Trophoblast cell (in vitro differentiated cells and primary cell): ENCODE measurements at regions not wholly inside any gene's neighbourhood (a gene's known extent, or its start where the extent isn't known, plus 50 kb on each side); places are given as distances from the start of the nearest gene placed in this dataset.
A peak's percentile ranks its signal among the peaks of the same experiment; 100 is the strongest.

Source experiments
- DNase-seq, 2 donors: peaks; one replicate each; pipeline ENCODE4 v3.0.0-alpha.2; 2016
- H2AFZ ChIP-seq: 2 replicates; pipeline ENCODE4 v1.6.1; 2013; ENCODE audit warnings: low read length, moderate library complexity, mild to moderate bottlenecking; ENCODE audit not compliant: insufficient read depth, poor library complexity
- H2AK5ac ChIP-seq: 2 replicates; pipeline ENCODE4 v1.6.1; 2013; ENCODE audit warnings: mild to moderate bottlenecking, low read length
- H2BK120ac ChIP-seq: 2 replicates; pipeline ENCODE4 v1.6.1; 2013; ENCODE audit warnings: low read length, mild to moderate bottlenecking, moderate library complexity; ENCODE audit not compliant: insufficient read depth, poor library complexity
- H2BK12ac ChIP-seq: 2 replicates; pipeline ENCODE4 v1.6.1; 2013; ENCODE audit warnings: mild to moderate bottlenecking, low read length, moderate library complexity
- H2BK5ac ChIP-seq: 2 replicates; pipeline ENCODE4 v1.6.1; 2013; ENCODE audit warnings: low read length, low read depth, moderate library complexity, mild to moderate bottlenecking; ENCODE audit not compliant: poor library complexity
- H3K14ac ChIP-seq: 2 replicates; pipeline ENCODE4 v1.6.1; 2013; ENCODE audit warnings: mild to moderate bottlenecking, low read length
- H3K18ac ChIP-seq: 2 replicates; pipeline ENCODE4 v1.6.1; 2013; ENCODE audit warnings: mild to moderate bottlenecking, low read length
- H3K23ac ChIP-seq: 2 replicates; pipeline ENCODE4 v1.6.1; 2013; ENCODE audit warnings: low read length
- H3K27ac ChIP-seq: 2 replicates; pipeline ENCODE4 v1.5.1; 2013; ENCODE audit warnings: low read depth, mild to moderate bottlenecking, inconsistent platforms, low read length, moderate library complexity
- H3K27me3 ChIP-seq: 2 replicates; pipeline ENCODE4 v1.6.1; 2013; ENCODE audit warnings: inconsistent platforms, mild to moderate bottlenecking, low read length, moderate library complexity; ENCODE audit not compliant: insufficient read depth
- H3K36me3 ChIP-seq, 2 experiments: 1 replicate in 1 of 2; 2 replicates in 1 of 2; pipeline ENCODE4 v1.6.1; 2013; ENCODE audit warnings: low read length in 2 of 2, mild to moderate bottlenecking in 2 of 2, moderate library complexity in 1 of 2; ENCODE audit not compliant: insufficient read depth in 2 of 2, control insufficient read depth in 1 of 2
- H3K4ac ChIP-seq: 2 replicates; pipeline ENCODE4 v1.6.1; 2013; ENCODE audit warnings: low read depth, mild to moderate bottlenecking, low read length, moderate library complexity
- H3K4me1 ChIP-seq, 2 experiments: 1 replicate in 1 of 2; 2 replicates in 1 of 2; pipeline ENCODE4 v1.6.1; 2013; ENCODE audit warnings: low read length in 2 of 2, mild to moderate bottlenecking in 2 of 2, moderate library complexity in 1 of 2; ENCODE audit not compliant: insufficient read depth in 2 of 2, control insufficient read depth in 1 of 2
- H3K4me2 ChIP-seq: 2 replicates; pipeline ENCODE4 v1.6.1; 2013; ENCODE audit warnings: inconsistent platforms, mild to moderate bottlenecking, low read length, moderate library complexity
- H3K4me3 ChIP-seq: 2 replicates; pipeline ENCODE4 v1.5.1; 2013; ENCODE audit warnings: mild to moderate bottlenecking, low read depth, low read length, inconsistent platforms
- H3K79me1 ChIP-seq: one replicate; pipeline ENCODE4 v1.6.1; 2013; ENCODE audit warnings: low read length
- H3K79me2 ChIP-seq: 2 replicates; pipeline ENCODE4 v1.6.1; 2013; ENCODE audit warnings: low read length, mild to moderate bottlenecking; ENCODE audit not compliant: control insufficient read depth, insufficient read depth, poor library complexity
- H3K9ac ChIP-seq: 2 replicates; pipeline ENCODE4 v1.6.1; 2013; ENCODE audit warnings: mild to moderate bottlenecking, low read length
- H3K9me3 ChIP-seq: 2 replicates; pipeline ENCODE4 v1.6.1; 2013; ENCODE audit warnings: low read depth, mild to moderate bottlenecking, control low read depth, inconsistent platforms, low read length; ENCODE audit not compliant: insufficient read depth
- H4K12ac ChIP-seq: 2 replicates; pipeline ENCODE4 v1.6.1; 2013; ENCODE audit warnings: low read depth, mild to moderate bottlenecking, low read length, moderate library complexity
- H4K8ac ChIP-seq: 2 replicates; pipeline ENCODE4 v1.6.1; 2013; ENCODE audit warnings: low read depth, mild to moderate bottlenecking, low read length, moderate library complexity
- H4K91ac ChIP-seq: one replicate; pipeline ENCODE4 v1.6.1; 2013; ENCODE audit warnings: low read depth, mild to moderate bottlenecking, low read length, moderate library complexity
- WGBS: extraction: QIAGEN DNeasy Blood & Tissue Kit; methylation state at CpG from one replicate; pipeline ENCODE4 v1.1.7; 2013; ENCODE audit warnings: missing lambda C conversion rate; ENCODE audit not compliant: insufficient read length, insufficient coverage; ENCODE audit errors: extremely low coverage; 5-methylcytosine and 5-hydroxymethylcytosine counted together

DNA sequence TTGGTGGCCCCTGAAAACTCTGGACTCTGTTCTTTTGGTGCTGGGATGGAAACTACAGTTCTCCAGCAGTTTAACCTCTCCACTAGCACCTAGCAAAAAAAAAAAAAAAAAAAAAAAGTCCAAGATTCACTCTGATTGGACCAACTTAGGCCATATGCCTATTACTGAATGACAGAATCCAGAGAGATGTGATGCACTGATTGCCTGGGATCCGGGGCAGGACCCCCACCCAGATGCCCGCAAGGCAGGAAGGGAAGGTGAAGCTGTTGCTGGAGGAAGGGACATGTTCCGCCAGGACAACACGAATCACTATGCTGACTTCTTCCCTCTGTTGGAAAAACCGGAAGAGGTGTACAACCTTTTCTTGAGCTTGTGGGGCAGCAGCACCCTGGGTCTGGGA is 152.5 kb upstream of the ZNF536 start:
- Histone ChIP-seq H3K23ac (no peak overlapping the region), H2BK5ac (no peak overlapping the region), H3K18ac (no peak overlapping the region), H2BK12ac (no peak overlapping the region), H3K9me3 (no peaks in the 10 kb centered on the region), H3K9ac (no peak overlapping the region), H2BK120ac (no peak overlapping the region), H2AK5ac (no peak overlapping the region), H3K4me3 (no peak overlapping the region), H3K14ac (no peak overlapping the region), H3K27ac (no peak overlapping the region), H3K79me2 (no peaks in the 10 kb centered on the region), H3K4ac (no peak overlapping the region), H3K4me2 (no peak overlapping the region), H3K4me1 (peaks cover 0 to 4% of the 10 kb centered on the region in 2 experiments), H3K79me1 (no peaks in the 10 kb centered on the region), H3K27me3 (peaks cover 25% of the 10 kb centered on the region), H4K91ac (no peak overlapping the region), H4K12ac (no peak overlapping the region), H4K8ac (no peak overlapping the region), H2AFZ (no peak overlapping the region), H3K36me3 (no peaks in the 10 kb centered on the region)
- no CpG with 5 or more reads among the region's 5 CpGs for WGBS
- DNase-seq: no peak

DNA sequence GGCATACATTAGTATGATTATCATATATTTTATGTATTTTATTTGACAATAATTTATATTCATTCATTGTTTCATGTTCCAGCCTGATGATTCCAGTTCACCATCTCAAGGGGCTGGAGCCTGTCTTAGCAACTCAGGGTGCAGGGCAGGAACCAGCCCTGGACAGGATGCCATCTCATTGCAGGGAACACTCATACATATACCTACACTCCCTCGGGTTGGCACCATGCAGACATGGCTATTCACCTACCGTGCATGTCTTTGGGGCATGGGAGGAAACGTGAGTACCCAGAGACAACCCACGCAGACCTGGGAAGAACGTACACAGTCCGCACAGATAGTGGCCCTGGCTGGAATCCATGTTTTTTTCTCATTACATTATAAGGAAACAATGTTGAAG is 151.0 kb upstream of the ZNF536 start:
- DNase-seq: no peak
- H2BK120ac ChIP-seq: no peak overlapping the region
- no peak overlapping the region for H4K91ac ChIP-seq
- H3K9me3 ChIP-seq: no peaks in the 10 kb centered on the region
- no peak overlapping the region for H4K12ac ChIP-seq
- no peak overlapping the region for H2AK5ac ChIP-seq
- H2BK5ac ChIP-seq: no peak overlapping the region
- no peak overlapping the region for H2AFZ ChIP-seq
- no peak overlapping the region for H3K4ac ChIP-seq
- H2BK12ac ChIP-seq: no peak overlapping the region
- H3K18ac ChIP-seq: no peak overlapping the region
- WGBS: no CpG with 5 or more reads among the region's 6 CpGs
- peaks cover 0 to 4% of the 10 kb centered on the region in 2 experiments for H3K4me1 ChIP-seq
- H3K4me2 ChIP-seq: no peak overlapping the region
- peaks cover 36% of the 10 kb centered on the region for H3K27me3 ChIP-seq
- no peak overlapping the region for H3K4me3 ChIP-seq
- H3K79me1 ChIP-seq: no peaks in the 10 kb centered on the region
- no peak overlapping the region for H3K9ac ChIP-seq
- no peak overlapping the region for H3K27ac ChIP-seq
- no peak overlapping the region for H3K23ac ChIP-seq
- H3K36me3 ChIP-seq: no peaks in the 10 kb centered on the region
- no peak overlapping the region for H3K14ac ChIP-seq
- H3K79me2 ChIP-seq: no peaks in the 10 kb centered on the region
- H4K8ac ChIP-seq: no peak overlapping the region

DNA sequence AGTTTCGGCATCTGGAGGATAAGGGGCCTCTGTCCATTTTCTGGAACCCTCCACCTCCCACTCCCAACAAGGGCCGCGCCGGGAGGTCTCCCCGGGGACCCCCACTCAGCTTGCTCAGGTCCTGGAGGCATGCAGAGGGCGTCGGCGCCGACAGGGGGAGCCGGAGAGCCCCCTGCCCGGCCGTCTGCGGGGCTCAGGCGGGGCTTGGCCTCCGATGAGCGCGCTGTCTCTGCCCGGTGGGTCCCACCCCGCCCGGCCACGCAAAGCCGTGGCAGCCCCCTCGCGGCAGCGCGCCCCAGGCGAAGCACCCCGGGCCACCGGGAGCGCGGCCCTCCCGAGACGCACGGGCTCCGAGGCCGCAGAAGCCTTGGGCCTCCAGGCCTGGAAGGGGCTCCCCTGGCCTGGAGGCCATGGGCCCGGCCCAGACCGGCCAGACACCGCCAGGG is 149.7 kb upstream of the ZNF536 start:
- DNase-seq: no peak
- no peak overlapping the region for H2BK120ac ChIP-seq
- peak overlapping the region; percentile 36 for H3K4me2 ChIP-seq
- no peak overlapping the region for H3K27ac ChIP-seq
- H3K27me3 ChIP-seq: peaks cover 49% of the 10 kb centered on the region
- no peak overlapping the region for H2AFZ ChIP-seq
- no peak overlapping the region for H2BK5ac ChIP-seq
- no peak overlapping the region for H3K18ac ChIP-seq
- H3K79me1 ChIP-seq: no peaks in the 10 kb centered on the region
- no peak overlapping the region for H3K4ac ChIP-seq
- H3K36me3 ChIP-seq: no peaks in the 10 kb centered on the region
- no peak overlapping the region for H3K4me3 ChIP-seq
- H3K9me3 ChIP-seq: no peaks in the 10 kb centered on the region
- H3K14ac ChIP-seq: no peak overlapping the region
- no peak overlapping the region for H3K9ac ChIP-seq
- WGBS: no CpG with 5 or more reads among the region's 39 CpGs
- H2BK12ac ChIP-seq: no peak overlapping the region
- H4K91ac ChIP-seq: no peak overlapping the region
- peaks cover 0 to 4% of the 10 kb centered on the region in 2 experiments for H3K4me1 ChIP-seq
- H4K12ac ChIP-seq: no peak overlapping the region
- H3K23ac ChIP-seq: no peak overlapping the region
- H2AK5ac ChIP-seq: no peak overlapping the region
- H4K8ac ChIP-seq: no peak overlapping the region
- no peaks in the 10 kb centered on the region for H3K79me2 ChIP-seq

DNA sequence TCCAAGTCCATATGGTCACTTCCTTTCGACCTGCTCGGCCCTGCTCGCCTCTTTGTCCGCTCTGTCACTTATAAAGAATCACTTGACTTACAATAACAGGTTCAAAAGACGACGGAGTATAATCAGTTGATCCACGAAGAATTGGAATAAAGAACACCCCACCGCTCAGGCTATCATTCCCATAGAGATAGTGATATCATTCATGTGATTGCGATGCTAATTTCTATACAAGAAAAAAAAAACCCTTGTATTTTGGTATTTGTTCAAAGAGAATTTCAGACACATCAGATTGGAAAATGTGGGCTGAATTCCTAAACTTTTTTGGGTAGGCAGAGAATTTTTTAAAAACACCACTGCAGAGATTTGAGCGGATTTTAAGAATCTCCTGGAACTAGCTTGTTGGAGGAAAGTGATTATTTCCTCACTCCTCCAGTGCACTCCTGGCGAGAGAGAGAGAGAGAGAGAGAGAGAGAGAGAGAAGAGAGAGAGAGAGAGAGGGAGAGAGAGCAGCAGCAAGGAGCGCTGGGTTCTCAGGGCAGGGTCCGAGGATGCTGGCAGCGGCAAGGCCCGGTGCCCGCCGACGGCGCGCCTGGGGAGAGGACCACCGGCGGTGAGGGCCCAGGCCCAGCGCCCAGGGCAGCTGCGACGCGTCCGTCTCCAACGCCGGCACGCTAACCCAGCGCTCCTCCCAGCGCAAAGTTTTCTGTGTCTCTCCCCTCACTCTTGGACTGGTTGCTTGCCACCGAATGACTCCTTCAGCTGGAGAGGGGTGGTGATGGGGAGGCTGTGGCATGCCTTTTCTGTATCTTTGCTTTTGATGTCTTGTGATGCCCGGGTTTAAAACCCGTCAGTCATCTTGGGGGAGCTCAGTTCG is 149.0 kb upstream of the ZNF536 start:
- Histone ChIP-seq H3K79me1 (no peaks in the 10 kb centered on the region), H3K18ac (no peak overlapping the region), H3K27me3 (peaks cover 55% of the 10 kb centered on the region), H3K9me3 (peaks cover 2% of the 10 kb centered on the region), H3K4me3 (no peak overlapping the region), H4K91ac (no peak overlapping the region), H2BK12ac (no peak overlapping the region), H3K14ac (no peak overlapping the region), H2BK5ac (no peak overlapping the region), H3K4ac (no peak overlapping the region), H3K36me3 (no peaks in the 10 kb centered on the region), H3K9ac (no peak overlapping the region), H3K4me1 (peaks cover 5 to 9% of the 10 kb centered on the region in 2 experiments), H4K12ac (no peak overlapping the region), H2AFZ (no peak overlapping the region), H3K4me2 (peak overlapping the region; percentile 36), H3K79me2 (no peaks in the 10 kb centered on the region), H3K27ac (no peak overlapping the region), H3K23ac (no peak overlapping the region), H4K8ac (no peak overlapping the region), H2AK5ac (no peak overlapping the region), H2BK120ac (no peak overlapping the region)
- no peak for DNase-seq
- no CpG with 5 or more reads among the region's 36 CpGs for WGBS
